GM18867 (cell line): ENCODE measurements at regions not wholly inside any gene's neighbourhood (a gene's known extent, or its start where the extent isn't known, plus 50 kb on each side); places are given as distances from the start of the nearest gene placed in this dataset.
"Not testable (repeated sequence)": the region's sequence is repeated elsewhere in the genome, so short reads cannot be mapped to it uniquely, and the experiment has no call there.

ENCODE experiments used
- ATAC-seq: cut with Tn5 transposase; IDR thresholded peaks from one replicate; pipeline ENCODE4 v1.9.1; 2021; ENCODE audit warnings: mild to moderate bottlenecking, moderate library complexity; ENCODE audit not compliant: unreplicated experiment

- ATAC-seq = no peak
These were observed 216.0 kb upstream of the NFIA start for GRCh38 chr1:60866226-60866900.

DNA sequence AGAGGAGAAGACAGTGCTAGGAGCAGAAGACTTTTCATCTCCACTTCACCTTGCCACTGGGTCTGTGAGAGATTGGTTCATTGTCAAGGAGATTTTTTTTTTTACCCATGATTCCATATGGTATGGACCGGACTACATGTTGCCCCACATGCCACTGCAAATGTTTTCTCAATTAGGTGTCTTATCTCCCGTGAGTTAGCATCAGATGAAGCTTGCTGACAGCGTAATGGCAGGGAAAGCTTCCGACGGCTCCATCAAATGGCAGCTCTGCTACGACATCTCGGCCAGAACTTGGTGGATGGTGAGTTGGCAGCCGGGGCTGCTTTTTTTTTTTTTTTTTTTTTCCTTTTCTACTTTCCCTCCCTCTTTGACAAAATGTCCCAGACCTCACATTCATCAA lies 217.2 kb upstream of the NFIA start:
- no peak for ATAC-seq

- ATAC-seq = no peak
These were observed 217.6 kb upstream of the NFIA start for GRCh38 chr1:60864722-60865121.

GRCh38 chr1:60863131-60863530 lies 219.2 kb upstream of the NFIA start:
- ATAC-seq = no peak

DNA sequence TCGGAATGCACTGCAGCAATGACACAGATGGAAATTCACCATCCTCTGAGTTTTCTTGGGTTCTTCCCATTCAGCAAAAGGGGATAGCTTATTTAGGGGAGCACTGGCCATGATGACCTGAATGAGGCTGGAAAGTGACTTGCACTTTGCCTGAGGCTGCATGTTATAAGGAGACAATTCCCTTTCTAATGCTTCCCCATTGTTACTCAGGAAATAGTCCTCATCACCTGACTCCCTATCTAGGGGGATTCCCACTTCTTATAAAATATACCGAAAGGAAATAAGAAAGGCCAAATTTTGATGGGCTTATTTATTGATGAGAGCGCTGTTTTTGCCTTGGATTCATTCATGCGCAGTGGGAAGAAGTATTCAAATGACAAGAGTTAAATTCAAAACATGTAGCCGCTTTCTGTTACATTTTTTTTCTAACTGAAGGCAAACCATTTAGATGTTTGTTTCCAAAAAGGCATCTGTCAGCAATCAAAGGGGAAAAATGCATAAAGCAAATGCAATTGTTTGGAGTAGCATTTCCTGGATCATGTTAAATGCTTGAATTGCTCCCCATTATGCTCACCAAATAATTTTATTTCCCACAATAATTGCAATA lies 220.3 kb upstream of the NFIA start:
- ATAC-seq = no peak

- ATAC-seq = no peak
These were observed 223.2 kb upstream of the NFIA start for GRCh38 chr1:60859111-60859510.

DNA sequence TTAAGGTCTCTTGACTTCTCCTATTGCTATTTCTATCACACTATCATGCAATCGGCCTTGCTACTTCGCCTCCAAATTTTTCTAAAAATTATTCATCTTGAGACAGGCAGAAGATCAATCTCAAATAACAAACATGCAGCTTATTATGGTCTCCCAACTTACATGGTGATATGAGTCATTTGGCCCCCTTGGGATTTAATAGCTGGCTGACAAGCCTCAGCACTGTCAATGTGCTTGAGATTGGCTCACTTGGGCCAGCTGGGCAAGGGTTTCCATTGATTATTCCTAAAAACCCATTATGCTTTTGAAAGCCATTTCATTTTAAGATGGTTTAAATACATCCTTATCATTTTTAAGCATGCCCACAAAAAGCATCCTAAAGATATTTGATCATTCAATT lies 224.5 kb upstream of the NFIA start:
- no peak for ATAC-seq

- no peak for ATAC-seq
These were observed 232.3 kb upstream of the NFIA start for GRCh38 chr1:60850084-60850483.

DNA sequence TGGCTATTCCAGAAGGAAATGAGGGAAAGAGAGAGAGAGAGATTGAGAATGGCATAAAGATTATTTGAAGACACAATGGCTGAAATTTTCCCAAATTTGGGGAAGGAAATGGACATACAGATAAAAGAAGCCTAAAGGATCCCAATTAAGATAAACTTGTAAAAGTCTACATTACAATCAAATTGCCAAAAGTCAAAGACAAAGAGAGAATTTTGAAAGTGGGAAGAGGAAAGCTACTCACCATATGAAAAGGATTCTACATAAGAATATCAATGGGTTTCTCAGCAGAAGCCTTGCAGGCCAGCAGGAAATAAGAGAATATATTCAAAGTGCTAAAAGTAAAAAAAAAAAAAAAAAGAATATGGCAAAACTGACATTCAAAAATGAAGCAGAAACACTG lies 233.0 kb upstream of the NFIA start:
- ATAC-seq = no peak

DNA sequence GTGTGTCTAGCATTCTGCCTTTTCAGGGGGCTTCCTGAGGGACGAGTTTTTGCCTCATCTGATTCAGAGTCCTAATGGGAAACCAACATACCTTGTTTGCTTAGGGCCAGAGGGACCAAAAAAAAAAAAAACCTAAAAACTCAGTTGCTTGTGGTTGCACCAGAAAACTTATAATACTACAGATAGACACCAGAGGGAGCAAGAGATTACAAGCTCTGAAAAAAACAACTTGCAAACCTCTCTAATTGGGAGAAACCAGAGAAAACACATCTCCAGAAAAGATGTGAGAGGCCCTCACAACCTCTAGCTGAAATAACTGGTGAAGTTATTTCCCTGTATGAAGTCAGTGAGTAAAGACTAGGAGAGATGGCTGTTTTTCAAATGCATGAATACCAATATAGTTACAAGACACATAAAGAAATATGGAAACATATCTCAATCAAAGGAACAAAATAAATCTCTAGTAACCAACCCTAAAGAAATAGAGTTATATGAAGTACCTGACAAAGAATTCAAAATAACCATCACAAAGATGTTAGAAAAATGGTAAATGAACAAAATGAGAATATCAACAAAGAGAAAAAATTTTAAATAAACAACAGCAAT lies 233.7 kb upstream of the NFIA start:
- ATAC-seq = no peak

DNA sequence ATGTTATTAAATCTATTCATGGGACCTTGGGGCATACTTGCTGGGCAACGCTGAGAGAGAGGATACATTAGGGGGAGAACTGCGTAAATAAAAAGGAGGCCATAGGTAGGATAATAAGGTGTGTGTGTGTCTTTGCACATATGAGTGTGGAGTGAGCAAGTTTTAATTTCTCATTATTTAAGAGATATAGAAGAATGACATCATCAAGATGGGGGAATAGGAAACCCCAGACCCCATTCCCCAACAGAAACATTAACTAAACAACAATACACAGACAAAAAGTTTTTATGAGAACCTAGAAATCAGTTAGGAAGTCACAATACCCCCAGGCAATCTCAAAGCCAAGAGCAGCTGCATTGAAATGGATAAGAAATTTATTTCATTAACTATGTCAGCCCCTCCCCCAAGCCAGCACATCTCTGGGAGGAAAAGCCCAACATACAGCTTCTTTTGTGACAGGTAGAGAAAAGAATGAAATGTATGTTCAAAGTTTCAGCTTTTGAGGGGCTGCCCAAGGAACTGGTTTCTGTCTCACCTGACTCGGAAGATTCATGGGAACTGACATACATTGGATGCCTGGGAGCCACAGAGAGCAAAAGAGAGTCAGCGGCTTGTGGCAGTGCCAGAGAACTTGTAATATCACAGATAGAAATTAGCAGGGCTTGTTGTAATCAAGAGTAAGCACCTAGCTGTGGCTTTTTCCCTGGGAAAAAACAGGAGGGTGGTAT lies 234.3 kb upstream of the NFIA start:
- ATAC-seq = no peak

DNA sequence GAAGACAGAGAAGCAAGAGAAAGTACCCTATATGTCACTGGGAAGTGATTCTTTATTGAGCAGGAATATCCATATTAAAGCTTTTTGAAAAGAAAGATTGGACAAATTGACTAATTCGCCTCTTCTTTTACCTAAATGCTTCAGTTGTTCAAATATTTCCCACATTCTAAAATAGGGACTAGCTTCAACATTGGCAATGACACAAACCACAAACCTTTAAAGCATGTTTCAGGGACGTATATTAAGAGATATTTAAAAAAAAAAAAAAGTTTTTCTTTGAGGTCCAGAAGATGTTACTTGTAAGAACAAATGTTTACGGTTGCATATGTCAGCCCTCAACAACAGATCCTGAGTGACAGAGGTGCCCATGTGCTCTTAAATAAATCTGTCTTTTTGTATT lies 235.0 kb upstream of the NFIA start:
- no peak for ATAC-seq

DNA sequence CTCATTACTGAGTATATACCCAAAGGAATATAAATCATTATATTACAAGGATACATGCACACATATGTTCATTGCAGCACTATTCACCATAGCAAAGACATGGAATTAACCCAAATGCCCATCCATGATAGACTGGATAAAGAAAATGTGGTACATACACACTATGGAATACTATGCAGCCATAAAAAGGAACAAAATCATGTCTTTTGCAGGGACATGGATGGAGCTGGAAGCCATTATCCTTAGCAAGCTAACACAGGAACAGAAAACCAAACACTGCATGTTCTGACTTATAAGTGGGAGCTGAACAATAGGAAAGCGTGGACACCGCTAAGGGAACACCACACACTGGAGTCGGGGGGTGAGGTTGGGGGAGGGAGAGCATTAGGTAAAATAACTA lies 236.7 kb upstream of the NFIA start:
- ATAC-seq = not testable (repeated sequence)

DNA sequence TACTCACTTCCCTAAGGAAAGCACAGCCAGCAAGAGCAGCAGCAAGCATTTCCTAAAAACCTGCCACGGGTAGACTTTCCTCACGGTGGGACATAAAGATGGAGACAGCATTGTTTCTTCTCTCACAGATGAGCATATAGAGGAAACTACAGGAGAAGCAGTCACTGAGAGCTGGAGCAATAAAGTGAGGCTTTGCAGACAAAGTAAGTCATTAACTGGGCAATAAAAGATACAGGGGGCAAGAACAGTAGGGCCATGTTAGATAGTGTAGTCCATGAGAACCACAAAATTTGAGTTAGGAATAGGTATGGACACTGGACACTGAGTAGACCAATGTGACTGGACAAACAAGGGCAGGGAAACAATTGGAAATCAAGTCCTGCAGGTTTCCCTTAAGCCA lies 240.1 kb upstream of the NFIA start:
- ATAC-seq = no peak

GRCh38 chr1:60841116-60842046 lies 241.0 kb upstream of the NFIA start:
- ATAC-seq = no peak

DNA sequence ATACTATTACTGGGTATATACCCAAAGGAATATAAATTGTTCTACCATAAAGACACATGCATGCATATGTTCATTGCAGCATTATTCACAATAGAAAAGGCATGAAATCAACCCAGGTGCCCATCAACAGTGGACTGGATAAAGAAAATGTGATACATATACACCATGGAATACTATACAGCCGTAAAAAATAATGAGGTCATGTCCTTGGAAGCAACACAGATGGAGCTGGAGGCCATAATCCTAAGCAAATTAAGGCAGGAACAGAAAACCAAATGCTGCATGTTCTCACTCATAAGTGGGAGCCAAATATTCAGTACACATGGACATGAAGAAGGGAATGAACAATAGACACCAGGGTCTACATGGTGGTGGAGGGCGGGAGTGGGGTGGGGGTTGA lies 241.9 kb upstream of the NFIA start:
- ATAC-seq = not testable (repeated sequence)

DNA sequence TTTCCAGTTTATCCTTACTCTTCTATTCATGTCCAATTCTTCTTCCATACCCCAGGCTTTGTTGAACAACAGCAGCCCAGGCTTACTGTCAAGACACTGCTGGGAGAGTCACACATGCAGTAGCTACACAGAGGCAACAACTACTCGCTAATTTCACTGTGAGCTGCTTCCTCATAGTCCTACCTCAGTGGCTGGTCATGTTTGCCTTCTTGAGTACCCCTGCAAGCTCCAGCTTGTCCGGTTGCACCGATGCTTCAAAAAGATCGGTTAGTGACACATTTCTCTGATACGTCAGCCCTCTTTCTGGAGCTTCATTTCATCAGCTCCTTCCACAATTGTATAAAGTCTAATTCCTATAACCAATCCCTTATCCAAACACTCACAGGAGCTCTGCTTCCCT lies 246.7 kb upstream of the NFIA start:
- no peak for ATAC-seq

DNA sequence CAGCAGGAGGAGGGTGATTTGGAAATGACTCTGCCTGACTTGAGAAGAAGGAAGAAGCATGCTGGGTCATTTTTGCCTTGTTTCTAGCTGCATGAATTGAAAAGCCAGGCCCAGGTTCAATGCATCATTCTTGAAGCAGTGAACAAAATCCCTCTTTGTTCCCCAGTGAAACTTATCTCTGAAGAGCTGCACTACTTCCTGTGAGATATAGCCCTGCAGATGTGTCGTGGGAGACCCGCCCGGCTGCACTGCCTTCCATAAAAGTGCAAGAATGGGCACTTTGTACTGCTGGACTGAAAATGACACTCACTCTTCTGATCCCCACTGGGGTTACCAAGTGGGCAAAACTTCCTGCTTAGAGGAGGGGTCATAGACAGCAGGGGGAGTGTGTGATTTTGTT lies 249.2 kb upstream of the NFIA start:
- ATAC-seq = no peak

GRCh38 chr1:60832367-60832766 lies 250.0 kb upstream of the NFIA start:
- ATAC-seq = no peak

DNA sequence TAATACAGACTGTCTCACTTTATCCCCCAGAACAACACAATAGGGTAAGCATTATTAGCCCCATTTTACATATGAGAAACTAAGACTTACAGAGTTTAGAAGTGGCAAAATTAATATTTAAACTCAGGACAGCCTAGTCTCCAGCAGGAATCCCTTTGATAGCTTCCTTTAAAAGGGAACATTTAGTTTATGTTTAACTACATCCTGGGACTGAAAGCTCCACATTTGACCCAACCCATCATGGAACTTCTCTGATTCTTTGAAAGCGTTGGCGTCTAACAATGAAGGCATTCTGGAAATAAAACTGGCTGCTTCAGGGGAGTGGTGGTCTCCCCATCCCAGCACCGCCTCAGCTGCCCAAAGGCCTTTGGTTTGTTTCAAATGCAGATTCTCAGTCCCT lies 250.6 kb upstream of the NFIA start:
- no peak for ATAC-seq

DNA sequence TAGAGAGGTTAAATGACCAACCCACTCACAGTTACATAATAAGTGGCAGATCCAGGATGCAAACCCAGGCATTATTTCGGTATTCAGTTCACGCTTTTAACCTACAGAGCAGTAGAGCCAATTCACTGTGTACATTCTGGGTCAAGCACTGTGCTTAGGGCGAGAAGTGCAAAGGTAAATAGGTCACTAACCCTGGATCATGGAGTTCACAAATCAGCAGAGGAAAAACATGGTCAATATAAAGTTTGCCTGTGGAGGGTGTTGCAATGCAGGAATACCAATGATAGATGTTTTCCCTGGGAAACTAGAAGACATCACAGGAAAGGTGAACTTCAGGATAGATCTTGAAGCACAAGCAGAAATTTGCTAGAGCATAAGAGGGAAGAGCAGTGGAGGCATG lies 253.4 kb upstream of the NFIA start:
- no peak for ATAC-seq
